GM18505 (cell line): ENCODE measurements at regions not wholly inside any gene's neighbourhood (a gene's known extent, or its start where the extent isn't known, plus 50 kb on each side); places are given as distances from the start of the nearest gene placed in this dataset.
"Not testable (repeated sequence)": the region's sequence is repeated elsewhere in the genome, so short reads cannot be mapped to it uniquely, and the experiment has no call there.

ENCODE experiments used
- ATAC-seq: cut with Tn5 transposase; IDR thresholded peaks from one replicate; pipeline ENCODE4 v1.9.1; 2021; ENCODE audit not compliant: unreplicated experiment
- POLR2A ChIP-seq: IDR thresholded peaks from 4 replicates; pipeline ENCODE4 v1.6.1; 2011; ENCODE audit warnings: borderline replicate concordance; ENCODE audit not compliant: insufficient read depth, insufficient read length; ENCODE audit errors: extremely low read depth

GRCh38 chr5:89308606-89309040 is 425.6 kb upstream of the MEF2C start:
- ATAC-seq: peak; percentile 90
- TF ChIP-seq POLR2A: no peak

- ATAC-seq: no peak
- TF ChIP-seq POLR2A: no peak
These were observed 425.0 kb upstream of the MEF2C start for GRCh38 chr5:89307972-89308371.

- ATAC-seq: not testable (repeated sequence)
These were observed 424.2 kb upstream of the MEF2C start for GRCh38 chr5:89307141-89307540.

GRCh38 chr5:89303033-89303480 is 420.1 kb upstream of the MEF2C start:
- peak; percentile 63 for ATAC-seq
- TF ChIP-seq POLR2A: peak; percentile 52

- no peak for ATAC-seq
- TF ChIP-seq POLR2A: no peak
These were observed 419.3 kb upstream of the MEF2C start for GRCh38 chr5:89302102-89302891.

- TF ChIP-seq POLR2A: peak; percentile 34
- peak; percentile 63 for ATAC-seq
These were observed 418.5 kb upstream of the MEF2C start for GRCh38 chr5:89301321-89302025.

- ATAC-seq: no peak
- no peak for TF ChIP-seq POLR2A
These were observed 417.5 kb upstream of the MEF2C start for GRCh38 chr5:89300426-89300970.

- ATAC-seq: no peak
- TF ChIP-seq POLR2A: peak; percentile 8
These were observed 417.0 kb upstream of the MEF2C start for GRCh38 chr5:89299998-89300397.

- no peak for TF ChIP-seq POLR2A
- ATAC-seq: no peak
These were observed 414.1 kb upstream of the MEF2C start for GRCh38 chr5:89297066-89297465.

- ATAC-seq: no peak
These were observed 410.8 kb upstream of the MEF2C start for GRCh38 chr5:89293810-89294209.

GRCh38 chr5:89292487-89292886 is 409.5 kb upstream of the MEF2C start:
- ATAC-seq: no peak
- TF ChIP-seq POLR2A: no peak

More at GRCh38 chr5:89293810-89294209, 410.8 kb upstream of the MEF2C start:
- TF ChIP-seq POLR2A: no peak

- no peak for ATAC-seq
- no peak for TF ChIP-seq POLR2A
These were observed 406.6 kb upstream of the MEF2C start for GRCh38 chr5:89289604-89290003.

GRCh38 chr5:89287964-89288363 is 405.0 kb upstream of the MEF2C start:
- TF ChIP-seq POLR2A: no peak

GRCh38 chr5:89286320-89286719 is 403.3 kb upstream of the MEF2C start:
- no peak for ATAC-seq
- TF ChIP-seq POLR2A: no peak

More at GRCh38 chr5:89287964-89288363, 405.0 kb upstream of the MEF2C start:
- no peak for ATAC-seq
